NCI-H146 treated with DMSO at 0.1 percent for 48 hours (cell line): ENCODE measurements at regions not wholly inside any gene's neighbourhood (a gene's known extent, or its start where the extent isn't known, plus 50 kb on each side); places are given as distances from the start of the nearest gene placed in this dataset.

ENCODE experiments used
- DNase-seq: peaks from one replicate; lab custom pipeline; 2025; ENCODE audit not compliant: unreplicated experiment; lab: John Stamatoyannopoulos, UW

- DNase-seq = no peak
Measured at GRCh38 chr11:111444040-111444439, 65.0 kb upstream of the POU2AF1 start.

- no peak for DNase-seq
Measured at GRCh38 chr11:111443640-111444039, 64.6 kb upstream of the POU2AF1 start.

DNA sequence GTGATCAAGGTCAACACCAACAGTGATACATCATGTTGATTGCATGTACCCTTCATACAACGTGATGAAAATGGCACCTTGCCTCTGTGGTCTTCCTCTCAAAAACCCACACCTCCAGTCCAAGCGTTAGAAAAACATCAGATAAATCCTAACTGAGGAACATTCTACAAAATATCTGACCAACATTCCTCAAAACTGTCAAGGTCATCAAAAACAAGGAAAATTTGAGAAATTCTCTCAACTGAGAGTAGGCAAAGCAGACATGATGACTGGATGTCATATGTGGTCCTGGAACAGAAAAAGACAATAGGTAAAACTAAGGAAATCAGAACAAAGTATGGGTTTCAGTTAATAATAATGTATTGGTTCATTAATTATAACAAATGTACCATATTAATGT is 64.0 kb upstream of the POU2AF1 start:
- no peak for DNase-seq

- no peak for DNase-seq
Measured at GRCh38 chr11:111441443-111441842, 62.4 kb upstream of the POU2AF1 start.

DNA sequence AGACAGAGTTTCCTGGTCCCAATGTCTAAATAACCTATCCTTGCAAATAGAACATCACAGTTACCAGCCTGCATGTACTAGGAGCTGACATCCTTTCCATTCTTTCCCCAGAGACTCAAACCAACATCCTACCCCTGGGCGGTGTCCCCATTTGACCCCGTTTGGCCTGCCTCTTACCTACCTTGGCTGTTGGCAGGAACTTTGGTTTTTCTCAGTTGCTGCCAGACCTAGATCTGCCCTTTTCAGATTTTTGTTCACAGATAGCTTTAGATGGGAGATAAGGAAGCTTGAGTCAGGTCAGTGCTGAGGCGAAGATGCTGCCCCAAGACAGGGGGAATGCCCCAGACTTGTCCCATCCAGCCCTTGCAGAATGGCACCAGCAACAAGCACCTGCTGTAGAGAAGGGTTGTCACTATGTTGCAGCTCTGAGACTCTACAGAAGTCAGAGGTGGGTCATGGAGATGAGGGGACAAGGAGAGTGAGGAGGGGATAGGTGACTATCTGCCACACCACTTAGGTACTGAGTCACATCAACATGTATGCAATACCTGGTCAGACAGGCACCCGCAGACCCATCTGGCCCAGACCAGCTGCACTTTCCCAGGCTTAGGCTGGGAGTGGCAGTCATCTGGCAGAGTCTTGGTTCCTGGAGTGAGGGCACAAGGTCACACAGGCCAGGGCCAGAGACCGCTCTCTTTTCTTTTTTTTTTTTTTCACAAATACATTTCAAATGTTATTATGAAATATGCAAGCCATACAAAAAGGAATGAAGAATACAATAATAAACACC is 61.5 kb upstream of the POU2AF1 start:
- DNase-seq = no peak

GRCh38 chr11:111439901-111440300 is 60.8 kb upstream of the POU2AF1 start:
- DNase-seq = no peak

DNA sequence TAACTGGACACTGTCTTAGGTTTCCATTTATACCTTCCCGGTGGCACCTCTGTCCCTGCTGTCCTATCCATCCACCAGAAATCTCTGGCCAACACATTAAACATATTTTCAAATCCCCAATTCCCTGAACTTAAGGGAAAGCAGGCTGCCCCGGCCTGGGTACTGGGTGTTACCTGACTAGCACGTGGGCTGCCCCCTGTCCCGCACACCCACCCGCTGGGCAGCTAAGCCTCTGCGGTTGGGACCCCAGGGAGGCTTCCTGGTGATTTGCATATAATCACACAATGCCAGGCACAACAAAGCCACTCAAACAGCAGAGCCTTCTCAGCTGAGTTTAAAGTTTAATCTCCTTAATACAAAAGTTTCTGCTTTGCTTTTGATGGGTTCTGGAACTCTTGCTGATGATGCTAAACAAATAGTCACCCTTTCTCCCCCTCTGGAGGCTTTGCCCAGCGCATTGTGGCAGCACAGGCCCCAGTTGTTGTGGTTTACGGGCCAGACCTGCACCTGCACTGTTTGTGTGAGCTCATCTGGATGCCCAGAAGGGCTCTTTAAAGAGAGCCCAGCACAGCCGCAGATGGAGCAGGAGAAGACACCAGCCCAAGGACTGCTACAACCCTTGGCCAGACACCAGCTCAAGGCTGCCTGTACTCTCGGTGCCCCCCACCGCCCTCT is 59.9 kb upstream of the POU2AF1 start:
- no peak for DNase-seq

DNA sequence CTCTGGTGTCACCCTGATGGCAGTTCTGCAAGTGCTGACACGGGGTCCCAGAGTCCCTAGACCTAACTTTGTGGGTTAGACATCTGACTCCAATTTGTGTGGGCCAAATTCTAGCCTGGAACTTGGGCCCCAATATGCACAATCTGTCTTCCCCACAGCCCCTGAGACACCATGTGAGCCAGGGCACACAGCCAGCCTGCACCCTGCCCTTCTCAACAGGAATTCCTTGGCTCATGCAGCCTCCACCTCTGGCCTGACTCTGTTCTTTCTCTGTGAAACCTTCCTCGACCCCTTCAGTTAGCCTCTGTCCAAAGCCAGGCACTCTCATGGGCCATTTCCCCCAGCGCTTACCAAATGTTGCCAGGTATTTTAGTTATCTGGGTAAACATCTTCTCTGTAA is 59.1 kb upstream of the POU2AF1 start:
- DNase-seq = no peak

DNA sequence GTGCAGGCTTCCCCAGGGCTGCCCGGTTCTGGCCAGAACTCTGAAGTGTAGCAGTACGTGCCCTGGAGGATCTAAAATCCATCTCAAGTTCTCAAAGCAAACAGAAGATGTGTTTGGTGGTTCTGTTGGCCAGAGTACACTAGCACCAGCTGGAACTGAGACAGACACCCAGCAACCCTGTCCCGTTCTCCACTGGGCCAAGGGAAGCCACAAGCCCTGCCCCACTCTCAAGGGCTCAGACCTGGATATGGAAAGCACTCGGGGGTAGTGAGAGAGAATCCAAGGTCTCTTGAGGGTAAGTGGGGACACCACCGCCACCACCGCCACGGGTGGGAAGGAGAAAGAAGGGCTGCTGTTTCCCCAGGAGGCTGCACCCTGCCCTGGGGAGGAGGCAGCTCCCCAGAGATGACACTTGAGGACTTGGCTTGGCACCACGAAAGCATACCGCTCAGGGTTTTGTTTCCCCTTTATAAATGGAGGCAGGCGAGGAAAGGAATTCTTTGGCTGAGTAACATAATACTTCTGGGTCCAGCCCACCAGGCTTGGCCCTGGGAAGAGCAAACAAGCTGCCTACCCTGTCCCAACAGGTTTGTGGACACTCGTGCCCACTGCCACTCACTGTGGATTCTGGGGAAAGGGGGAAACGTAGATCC is 56.1 kb upstream of the POU2AF1 start:
- DNase-seq = no peak

DNA sequence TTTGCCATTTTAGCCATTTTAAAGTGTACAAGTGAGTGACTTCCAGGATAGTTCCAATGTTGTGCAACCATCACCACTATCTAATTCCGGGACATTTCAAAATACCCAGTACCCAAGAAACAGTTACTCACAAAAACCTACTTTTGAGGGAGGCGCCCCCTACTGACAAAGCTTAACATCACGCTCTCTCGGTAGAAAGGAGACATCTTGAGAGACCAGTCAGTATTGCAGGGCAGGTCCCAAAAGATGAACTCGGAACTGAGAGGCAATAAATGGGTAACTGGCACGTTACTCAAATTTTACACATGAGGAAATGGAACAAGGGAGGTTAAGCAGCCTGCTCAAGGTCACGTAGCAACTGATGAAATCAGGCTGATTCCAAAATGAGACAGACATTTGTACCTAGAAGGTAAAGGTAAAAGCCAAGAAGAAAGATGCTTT is 50.0 kb upstream of the POU2AF1 start:
- peak; percentile 42 for DNase-seq
